Fibroblast of lung (primary cell): ENCODE measurements at regions not wholly inside any gene's neighbourhood (a gene's known extent, or its start where the extent isn't known, plus 50 kb on each side); places are given as distances from the start of the nearest gene placed in this dataset.

Experiments used
- DNase-seq, 2 donors: peaks; one replicate each; pipeline versions ENCODE4 v3.0.0 to v3.0.0-alpha.2; 2010; ENCODE audit warnings: low read depth in 2 of 2
- H2AFZ ChIP-seq: 2 replicates; pipeline ENCODE4 v1.5.1; 2012; ENCODE audit warnings: low read length, control low read depth, inconsistent platforms
- H3K27ac ChIP-seq: 2 replicates; pipeline ENCODE4 v1.5.1; 2011; ENCODE audit warnings: low read length, control low read depth; ENCODE audit not compliant: insufficient read depth
- H3K27me3 ChIP-seq: 2 replicates; pipeline ENCODE4 v1.5.1; 2011; ENCODE audit warnings: mild to moderate bottlenecking, low read length; ENCODE audit not compliant: control insufficient read depth, insufficient read depth
- H3K36me3 ChIP-seq: 2 replicates; pipeline ENCODE4 v1.5.1; 2011; ENCODE audit warnings: low read length; ENCODE audit not compliant: control insufficient read depth, insufficient read depth
- H3K4me1 ChIP-seq: 2 replicates; pipeline ENCODE4 v1.5.1; 2011; ENCODE audit warnings: low read length; ENCODE audit not compliant: control insufficient read depth, insufficient read depth; ENCODE audit errors: extremely low read depth
- H3K4me2 ChIP-seq: 2 replicates; pipeline ENCODE4 v1.5.1; 2011; ENCODE audit warnings: low read length, control low read depth; ENCODE audit not compliant: insufficient read depth; ENCODE audit errors: extremely low read depth
- H3K4me3 ChIP-seq, 4 experiments: fragments of 200-600 bp in 1 of 4; sonication (generic) in 1 of 4; replicated peaks in 1 of 4; 2 replicates each; pipeline ENCODE4 v1.5.1; 2011 to 2016; ENCODE audit warnings: low read length in 4 of 4, low read depth in 3 of 4, mild to moderate bottlenecking in 3 of 4, control low read depth in 2 of 4, inconsistent platforms in 1 of 4, mixed read lengths in 1 of 4; ENCODE audit not compliant: insufficient read depth in 1 of 4; ENCODE audit errors: control extremely low read depth in 1 of 4
- H3K79me2 ChIP-seq: 2 replicates; pipeline ENCODE4 v1.5.1; 2012; ENCODE audit warnings: mild to moderate bottlenecking, low read length, inconsistent platforms; ENCODE audit not compliant: control insufficient read depth, insufficient read depth
- H3K9ac ChIP-seq: 2 replicates; pipeline ENCODE4 v1.5.1; 2011; ENCODE audit warnings: mild to moderate bottlenecking, low read length, control low read depth; ENCODE audit not compliant: insufficient read depth
- H3K9me3 ChIP-seq: 2 replicates; pipeline ENCODE4 v1.5.1; 2012; ENCODE audit warnings: low read depth, low read length; ENCODE audit not compliant: control insufficient read depth, insufficient read depth
- H4K20me1 ChIP-seq: 2 replicates; pipeline ENCODE4 v1.5.1; 2011; ENCODE audit warnings: low read length; ENCODE audit not compliant: control insufficient read depth, insufficient read depth; ENCODE audit errors: extremely low read depth
- CTCF ChIP-seq, 2 donors: IDR thresholded peaks in 1 of 2; conservative IDR thresholded peaks in 1 of 2; 1 replicate in 1 of 2; 2 replicates in 1 of 2; pipeline ENCODE4 v1.5.1; 2011 to 2012; ENCODE audit warnings: low read length in 2 of 2, control low read depth in 1 of 2, inconsistent platforms in 1 of 2, low read depth in 1 of 2, mild to moderate bottlenecking in 1 of 2
- EZH2 ChIP-seq: IDR thresholded peaks from 2 replicates; pipeline ENCODE4 v1.5.1; 2012; ENCODE audit warnings: low read length, control low read depth, mild to moderate bottlenecking; ENCODE audit errors: missing control alignments

DNA sequence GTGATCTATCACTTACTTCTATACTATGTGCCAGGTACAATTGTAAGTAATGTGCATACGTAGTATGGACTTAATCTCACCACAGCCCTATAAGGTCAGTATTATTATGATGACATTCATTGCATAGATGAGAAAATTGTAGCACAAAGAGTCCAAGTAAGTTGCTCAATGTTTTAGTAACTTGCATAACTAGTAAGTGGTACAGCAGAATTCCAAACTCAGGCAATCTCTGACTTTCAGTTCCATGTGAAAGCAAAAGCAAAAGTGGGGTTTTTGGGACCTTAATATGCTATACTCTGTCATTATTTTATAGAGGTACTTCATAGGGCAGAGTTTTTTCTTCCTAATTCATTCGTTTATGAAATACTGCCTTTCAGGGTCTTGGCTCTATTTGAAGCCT, 188.8 kb upstream of the VEGFC start:
- H3K9ac ChIP-seq = no peak overlapping the region
- H3K36me3 ChIP-seq = no peaks in the 10 kb centered on the region
- no peaks in the 10 kb centered on the region for H3K79me2 ChIP-seq
- DNase-seq = peak in 1 of 2 donors; percentile 91
- H3K9me3 ChIP-seq = no peaks in the 10 kb centered on the region
- peak overlapping the region; percentile 8 for H2AFZ ChIP-seq
- no peaks in the 10 kb centered on the region for H3K4me1 ChIP-seq
- no peak overlapping the region for H3K27ac ChIP-seq
- H3K4me2 ChIP-seq = peak overlapping the region; percentile 58
- H3K27me3 ChIP-seq = no peaks in the 10 kb centered on the region
- no peaks in the 10 kb centered on the region for H4K20me1 ChIP-seq
- no peak overlapping the region for H3K4me3 ChIP-seq
- no peak for TF ChIP-seq EZH2
- TF ChIP-seq CTCF (conservative IDR thresholded peaks at IDR 0.05 in 1 of 2, IDR thresholded peaks at IDR 0.05 in 1 of 2; ENCODE audit: low read depth in 1 of 2, low read length in 2 of 2) = no peak

GRCh38 chr4:176988226-176988625, 195.5 kb upstream of the VEGFC start:
- Histone ChIP-seq H3K9me3 (no peaks in the 10 kb centered on the region), H3K9ac (no peak overlapping the region), H3K27me3 (no peaks in the 10 kb centered on the region), H3K4me1 (no peaks in the 10 kb centered on the region), H2AFZ (peak overlapping the region; percentile 25), H3K4me3 (no peak overlapping the region), H3K4me2 (no peak overlapping the region), H4K20me1 (no peaks in the 10 kb centered on the region), H3K79me2 (no peaks in the 10 kb centered on the region), H3K27ac (peak overlapping the region; percentile 52), H3K36me3 (no peaks in the 10 kb centered on the region)
- TF ChIP-seq CTCF (conservative IDR thresholded peaks at IDR 0.05 in 1 of 2, IDR thresholded peaks at IDR 0.05 in 1 of 2; ENCODE audit: low read depth in 1 of 2, low read length in 2 of 2) (no peak), EZH2 (no peak)
- DNase-seq = peak; percentile 92 to 94

GRCh38 chr4:176989186-176989585, 196.5 kb upstream of the VEGFC start:
- Histone ChIP-seq H3K27ac (no peak overlapping the region), H3K4me3 (no peak overlapping the region), H2AFZ (no peak overlapping the region), H3K79me2 (no peaks in the 10 kb centered on the region), H3K9ac (no peak overlapping the region), H3K4me1 (no peaks in the 10 kb centered on the region), H3K4me2 (no peak overlapping the region), H3K9me3 (no peaks in the 10 kb centered on the region), H3K27me3 (no peaks in the 10 kb centered on the region), H3K36me3 (no peaks in the 10 kb centered on the region), H4K20me1 (no peaks in the 10 kb centered on the region)
- peak in 1 of 2 donors; percentile 28 for DNase-seq
- no peak for TF ChIP-seq EZH2
- TF ChIP-seq CTCF (conservative IDR thresholded peaks at IDR 0.05 in 1 of 2, IDR thresholded peaks at IDR 0.05 in 1 of 2; ENCODE audit: low read depth in 1 of 2, low read length in 2 of 2) = no peak
